ENCODE measurements at regions not wholly inside any gene's neighbourhood (a gene's known extent, or its start where the extent isn't known, plus 50 kb on each side); places are given as distances from the start of the nearest gene placed in this dataset.

DNA sequence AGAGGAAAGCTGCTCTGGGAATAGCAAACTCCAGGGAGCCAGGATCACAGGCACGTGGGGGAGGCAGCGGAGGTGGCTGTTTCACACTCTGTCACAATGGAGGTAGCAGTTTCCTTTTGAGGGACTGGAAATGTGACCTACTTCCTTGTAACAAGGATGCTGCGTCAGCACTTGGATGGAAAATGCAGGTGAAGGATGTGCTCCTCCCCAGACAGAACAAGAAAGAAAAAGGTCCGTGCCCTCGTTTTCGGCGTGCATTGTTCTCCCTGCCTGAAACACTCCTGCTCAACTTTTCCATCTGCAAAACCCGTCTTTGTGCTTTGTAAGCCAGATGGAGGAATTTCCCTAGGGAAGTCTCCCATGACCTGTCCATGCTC, 55.1 kb upstream of the SH3PXD2B start:
- TF ChIP-seq ZNF408 (CRISPR knock-in tag; IDR thresholded peaks at IDR 0.05; ENCODE audit: low read depth) (no peak), JUND (IDR thresholded peaks at IDR 0.05; ENCODE audit: borderline replicate concordance, low read depth, low read length) (no peak), JUND (tag; IDR thresholded peaks at IDR 0.05; ENCODE audit: borderline replicate concordance, low read depth, low read length) (no peak), ETV1 (tag; conservative IDR thresholded peaks at IDR 0.05; ENCODE audit: low read depth) (no peak), ZNF354B (CRISPR knock-in tag; IDR thresholded peaks at IDR 0.05) (no peak)
